GM13977 (cell line): ENCODE measurements at regions not wholly inside any gene's neighbourhood (a gene's known extent, or its start where the extent isn't known, plus 50 kb on each side); places are given as distances from the start of the nearest gene placed in this dataset.

Source experiments
- DNase-seq: peaks from one replicate; pipeline ENCODE4 v3.0.0; 2012; ENCODE audit warnings: low spot score
- in situ Hi-C: fragments of 300-500 bp; cut with MboI; formaldehyde crosslinking; loops from one replicate; pipeline ENCODE4 v1.12.0; 2022; ENCODE audit warnings: low sequenced_read_pairs, low pct_unique_long_range_greater_than_20kb, mixed read lengths, inconsistent platforms; ENCODE audit not compliant: unreplicated experiment
- TF ChIP-seq, protein P1 (sequence below): IDR thresholded peaks from 2 replicates; pipeline ENCODE4 v1.5.1; 2012; ENCODE audit warnings: mild to moderate bottlenecking, control low read depth; ENCODE audit not compliant: insufficient read depth; ENCODE audit errors: extremely low read depth, missing control alignments

DNA sequence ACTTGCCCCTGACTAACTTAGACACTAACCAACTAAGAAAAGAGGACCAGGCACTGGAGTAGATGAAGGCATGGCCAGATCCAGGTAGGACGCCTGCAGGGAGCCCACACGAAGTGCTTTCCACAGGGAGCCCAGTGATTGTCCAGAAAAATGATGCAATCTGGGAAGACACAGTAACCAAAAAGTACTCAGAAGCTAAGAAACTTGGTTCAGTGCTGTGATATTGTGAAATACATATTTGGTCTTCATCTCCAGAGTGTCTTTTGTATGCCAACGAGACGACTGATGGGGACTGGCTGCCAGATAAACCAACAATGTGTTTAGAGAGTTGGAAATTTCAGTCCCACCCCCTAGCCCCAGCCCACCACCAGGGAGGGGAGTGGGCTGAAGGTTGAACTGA, 135.0 kb downstream of the SP3 start:
- TF ChIP-seq, protein P1, sequence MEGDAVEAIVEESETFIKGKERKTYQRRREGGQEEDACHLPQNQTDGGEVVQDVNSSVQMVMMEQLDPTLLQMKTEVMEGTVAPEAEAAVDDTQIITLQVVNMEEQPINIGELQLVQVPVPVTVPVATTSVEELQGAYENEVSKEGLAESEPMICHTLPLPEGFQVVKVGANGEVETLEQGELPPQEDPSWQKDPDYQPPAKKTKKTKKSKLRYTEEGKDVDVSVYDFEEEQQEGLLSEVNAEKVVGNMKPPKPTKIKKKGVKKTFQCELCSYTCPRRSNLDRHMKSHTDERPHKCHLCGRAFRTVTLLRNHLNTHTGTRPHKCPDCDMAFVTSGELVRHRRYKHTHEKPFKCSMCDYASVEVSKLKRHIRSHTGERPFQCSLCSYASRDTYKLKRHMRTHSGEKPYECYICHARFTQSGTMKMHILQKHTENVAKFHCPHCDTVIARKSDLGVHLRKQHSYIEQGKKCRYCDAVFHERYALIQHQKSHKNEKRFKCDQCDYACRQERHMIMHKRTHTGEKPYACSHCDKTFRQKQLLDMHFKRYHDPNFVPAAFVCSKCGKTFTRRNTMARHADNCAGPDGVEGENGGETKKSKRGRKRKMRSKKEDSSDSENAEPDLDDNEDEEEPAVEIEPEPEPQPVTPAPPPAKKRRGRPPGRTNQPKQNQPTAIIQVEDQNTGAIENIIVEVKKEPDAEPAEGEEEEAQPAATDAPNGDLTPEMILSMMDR, result no peak
- DNase-seq, result no peak
- in situ Hi-C loops, result no loop called here

DNA sequence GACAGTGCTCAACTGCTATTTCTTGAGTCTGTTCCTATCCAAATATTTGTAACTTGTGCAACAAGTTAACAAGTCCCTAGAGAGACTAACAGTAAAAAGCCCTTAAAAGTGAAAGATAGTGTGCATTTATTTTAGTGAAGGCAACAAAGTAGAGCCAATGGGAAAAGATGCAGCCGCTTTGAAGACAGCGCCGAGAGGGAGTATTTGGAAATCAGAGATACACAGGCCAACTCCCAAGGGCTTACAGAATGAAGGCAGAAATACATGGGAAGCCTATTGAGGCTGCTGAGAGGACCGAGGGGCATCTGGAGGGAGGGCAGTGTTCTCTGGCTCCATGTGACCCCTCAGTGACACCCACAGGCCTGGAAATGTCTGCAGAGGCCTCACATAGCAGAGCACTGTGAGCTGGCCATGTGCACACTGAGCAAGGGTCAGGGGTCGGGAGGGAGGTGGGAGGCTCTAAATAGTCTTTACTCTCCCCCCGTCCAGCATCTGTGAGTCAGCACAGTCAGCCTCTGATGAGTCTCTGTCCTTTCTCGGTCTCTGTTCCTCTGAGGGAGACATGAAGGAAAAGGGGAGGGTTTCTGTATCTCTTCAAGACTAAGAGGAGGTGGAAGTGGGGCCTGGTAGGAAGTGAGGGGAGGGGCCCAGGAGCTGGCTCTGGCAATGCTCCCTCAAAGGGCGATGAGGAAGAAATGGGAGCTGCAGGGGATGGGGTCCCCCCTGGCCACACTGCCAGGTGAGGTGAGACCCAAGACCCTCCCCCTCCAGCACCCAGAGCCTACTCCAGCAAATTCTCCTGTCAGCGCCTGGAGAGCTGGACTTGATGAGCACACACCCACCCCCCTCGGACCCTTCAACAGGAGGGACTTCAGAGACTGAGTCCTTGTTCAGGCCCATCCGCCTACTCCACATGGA, 133.6 kb downstream of the SP3 start:
- in situ Hi-C loops, result no loop called here
- TF ChIP-seq, protein P1, result no peak
- no peak for DNase-seq

DNA sequence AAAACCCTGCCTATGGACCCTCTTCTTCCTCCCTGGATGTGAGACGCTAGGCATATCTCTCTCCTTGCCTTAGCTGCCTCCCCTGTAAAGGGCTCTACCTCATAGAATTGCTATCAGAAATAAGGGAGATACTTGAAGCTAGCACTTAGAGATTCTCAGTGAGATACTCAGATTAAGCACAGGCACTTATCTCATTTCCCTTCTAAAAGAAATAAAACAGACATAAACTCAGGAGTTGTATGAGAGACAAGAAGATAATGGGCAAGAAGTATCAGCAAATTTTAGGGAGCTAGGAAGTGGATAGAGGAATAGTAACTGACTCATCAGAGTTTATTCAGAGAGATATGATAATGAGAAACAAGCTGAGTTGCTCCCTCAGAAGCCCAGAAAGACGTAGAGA, 131.0 kb downstream of the SP3 start:
- TF ChIP-seq, protein P1, result no peak
- in situ Hi-C loops, result no loop called here
- DNase-seq, result no peak

DNA sequence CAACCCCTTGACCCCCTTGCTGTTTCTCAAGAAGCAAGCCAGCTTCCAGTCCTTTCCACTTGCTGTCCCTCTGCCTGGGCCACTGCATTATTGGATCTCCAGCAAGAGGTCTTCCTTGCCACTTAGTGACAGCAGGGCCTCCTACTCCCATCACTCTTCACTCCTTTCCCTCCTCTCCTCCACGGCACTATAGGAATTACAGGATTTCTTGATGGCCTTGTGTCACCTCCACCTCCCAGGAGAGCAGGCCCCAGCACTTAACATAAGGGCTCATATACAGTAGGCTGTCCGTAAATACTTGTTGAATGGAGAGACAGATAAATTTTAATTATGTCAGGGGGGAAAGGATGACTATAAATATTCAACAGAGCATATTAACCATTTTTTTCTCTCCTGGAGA, 129.4 kb downstream of the SP3 start:
- TF ChIP-seq, protein P1, result no peak
- DNase-seq, result no peak
- in situ Hi-C loops, result no loop called here

DNA sequence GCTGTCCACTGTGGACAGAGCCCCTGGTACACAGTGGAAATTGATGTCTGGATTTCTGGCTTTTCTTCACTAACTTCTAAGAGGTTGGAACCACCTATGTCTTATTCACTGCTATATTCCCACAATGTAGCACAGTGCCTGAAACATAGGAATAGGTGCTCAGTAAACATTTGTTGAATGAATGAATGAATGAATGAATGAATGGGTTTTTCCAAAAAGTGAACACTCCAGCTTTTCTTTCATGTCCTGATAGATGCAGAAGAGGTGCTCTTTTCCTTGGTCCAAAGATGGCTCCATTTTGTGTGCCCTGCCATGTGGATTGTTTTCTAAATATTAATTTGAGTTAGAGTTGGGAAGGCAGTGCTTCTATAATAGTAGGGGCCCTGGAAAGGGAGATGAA, 124.1 kb downstream of the SP3 start:
- in situ Hi-C loops, result no loop called here
- TF ChIP-seq, protein P1, result no peak
- DNase-seq, result no peak

DNA sequence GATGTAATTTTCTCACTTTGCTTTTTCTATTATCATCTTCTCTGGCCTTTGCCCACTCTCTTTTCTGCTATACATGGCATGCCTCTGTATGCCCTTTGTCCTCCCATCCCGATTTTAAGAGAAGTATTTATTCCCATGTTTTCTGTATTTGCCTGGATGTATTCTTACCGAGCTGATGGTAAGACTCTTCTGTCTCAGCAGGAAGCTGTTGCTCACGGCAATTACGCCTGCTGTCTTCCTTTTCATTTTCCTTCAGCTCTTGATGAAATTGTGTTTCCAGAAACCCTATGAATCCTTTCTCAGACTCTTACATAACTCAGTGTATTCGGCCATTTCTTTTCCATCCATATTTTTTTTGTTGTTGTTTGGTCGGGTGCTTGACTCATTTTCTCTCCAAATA, 121.6 kb downstream of the SP3 start:
- TF ChIP-seq, protein P1, result no peak
- in situ Hi-C loops, result no loop called here
- DNase-seq, result no peak
